ENCODE measurements at regions not wholly inside any gene's neighbourhood (a gene's known extent, or its start where the extent isn't known, plus 50 kb on each side); places are given as distances from the start of the nearest gene placed in this dataset.
"Not testable (repeated sequence)": the region's sequence is repeated elsewhere in the genome, so short reads cannot be mapped to it uniquely, and the experiment has no call there.

DNA sequence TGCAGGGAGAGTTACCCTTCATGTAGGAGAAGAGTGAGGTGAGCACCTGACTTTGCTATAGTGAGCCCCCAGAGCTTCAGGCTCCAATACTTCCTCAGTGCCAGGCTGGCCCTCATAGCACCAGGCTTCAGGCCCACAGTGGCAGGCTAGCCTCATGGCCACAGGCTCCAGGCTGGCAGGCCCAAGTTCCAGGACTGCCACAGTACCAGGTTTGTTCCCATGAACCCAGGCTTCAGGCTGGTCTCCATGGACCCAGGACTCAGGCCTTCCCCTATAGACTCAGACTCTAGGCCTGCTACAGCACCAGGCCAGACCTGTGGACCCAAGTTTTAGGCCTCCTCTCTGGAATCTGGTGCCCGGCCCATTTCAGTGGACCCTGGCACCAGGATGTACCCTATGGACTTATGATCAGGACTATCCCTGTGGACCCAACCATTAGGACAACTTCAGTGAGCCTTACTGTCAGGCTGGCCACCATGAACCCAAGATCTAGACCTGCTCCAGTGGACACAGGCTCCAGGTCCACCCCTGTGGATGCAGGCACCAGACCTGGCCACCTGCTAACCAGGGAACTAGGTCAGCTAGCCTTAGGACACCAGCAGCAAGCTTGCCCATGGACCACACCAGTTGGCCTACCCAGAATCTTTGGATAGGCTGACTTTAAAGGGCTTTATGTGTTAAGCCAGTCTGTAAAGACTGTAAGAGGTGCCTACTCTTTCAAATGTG is 658.2 kb downstream of the KLHL13 start:
- DNase-seq = no peak

DNA sequence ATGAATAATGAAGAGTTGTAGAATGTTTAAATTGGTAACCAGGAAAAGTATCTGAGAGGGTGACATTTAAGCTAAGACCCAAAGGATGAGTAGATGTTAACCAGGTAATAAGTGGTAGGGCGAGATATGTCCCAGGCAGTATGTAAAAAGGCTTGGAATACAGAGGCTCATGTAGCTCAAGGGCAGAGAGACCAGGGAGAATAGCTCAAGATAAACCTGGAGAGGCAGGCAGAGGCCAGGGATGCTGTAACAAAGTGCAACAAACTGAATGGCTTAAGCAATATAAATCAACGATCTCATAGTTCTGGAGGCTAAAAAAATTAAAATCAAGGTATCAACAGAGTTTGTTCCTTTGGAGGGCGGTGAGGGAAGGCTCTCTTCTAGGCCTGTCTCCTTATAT is 660.8 kb downstream of the KLHL13 start:
- no peak for DNase-seq

DNA sequence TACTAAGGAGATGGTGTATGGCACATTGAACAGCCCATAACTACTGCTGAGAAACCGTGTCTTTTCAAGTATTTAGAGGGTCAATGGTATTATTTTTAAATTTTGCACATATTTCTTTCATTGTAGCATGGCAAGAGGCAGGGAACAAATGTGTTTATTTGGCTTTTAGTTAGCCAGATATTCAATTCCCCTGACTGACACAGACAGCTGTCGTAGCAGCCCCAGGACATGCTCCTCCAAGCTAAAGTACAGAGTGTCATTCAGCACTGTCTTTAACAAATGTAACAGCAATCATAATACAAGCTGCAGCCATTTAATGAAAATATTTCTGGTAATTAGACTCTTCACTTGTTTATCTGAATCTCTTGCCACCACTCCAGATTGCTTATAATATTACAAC is 687.1 kb downstream of the KLHL13 start:
- DNase-seq = no peak

DNA sequence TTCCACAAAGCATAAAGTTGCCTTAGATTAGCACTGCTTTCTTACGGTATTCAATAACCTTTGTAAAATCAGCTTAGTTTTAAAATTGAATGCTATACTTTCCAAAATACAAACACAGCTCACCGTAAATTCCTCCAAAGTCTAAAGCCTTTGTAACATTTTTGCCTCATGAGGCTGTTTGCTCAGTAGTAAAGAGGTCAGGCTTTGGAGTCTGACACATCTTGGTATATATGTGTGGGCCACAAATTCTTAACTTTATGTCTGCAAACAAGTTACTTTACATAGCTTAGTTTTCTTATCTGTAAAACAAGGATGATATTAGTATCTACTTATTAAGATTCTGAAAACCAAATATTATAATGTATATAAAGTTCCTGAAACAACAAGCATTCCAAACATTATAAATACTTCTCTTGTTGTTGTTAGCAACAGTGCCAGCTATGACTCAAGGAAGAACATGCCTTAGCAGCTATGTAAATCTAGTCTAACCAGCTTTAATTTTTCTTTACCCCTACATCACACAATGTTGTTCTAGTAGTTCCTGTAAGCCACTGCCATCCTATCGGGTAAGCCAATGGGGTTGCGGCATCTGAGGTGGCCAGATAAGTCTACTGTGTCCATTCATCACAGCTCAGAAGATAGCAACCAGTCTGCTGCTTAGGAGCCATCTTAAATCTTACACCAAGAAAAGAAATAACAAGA is 709.0 kb downstream of the KLHL13 start:
- DNase-seq = no peak

DNA sequence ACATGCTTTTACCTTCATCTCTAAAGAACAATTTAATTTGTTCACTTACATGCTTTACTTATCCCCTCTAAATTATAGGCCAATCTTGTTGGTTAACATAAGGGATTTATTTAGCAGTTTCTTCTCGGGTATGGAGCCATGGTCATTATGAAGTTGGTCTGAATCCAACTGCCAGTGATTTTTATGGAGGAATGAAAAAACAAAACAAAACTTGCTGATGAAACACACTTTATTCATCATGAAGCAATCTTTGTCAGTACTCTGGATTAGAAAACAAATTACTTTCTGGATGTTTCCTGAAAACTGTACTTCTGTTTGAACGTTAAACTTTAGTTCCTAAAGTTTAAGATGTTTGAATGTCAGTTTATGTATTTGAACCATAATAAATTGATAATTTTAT is 715.8 kb downstream of the KLHL13 start:
- DNase-seq = no peak

DNA sequence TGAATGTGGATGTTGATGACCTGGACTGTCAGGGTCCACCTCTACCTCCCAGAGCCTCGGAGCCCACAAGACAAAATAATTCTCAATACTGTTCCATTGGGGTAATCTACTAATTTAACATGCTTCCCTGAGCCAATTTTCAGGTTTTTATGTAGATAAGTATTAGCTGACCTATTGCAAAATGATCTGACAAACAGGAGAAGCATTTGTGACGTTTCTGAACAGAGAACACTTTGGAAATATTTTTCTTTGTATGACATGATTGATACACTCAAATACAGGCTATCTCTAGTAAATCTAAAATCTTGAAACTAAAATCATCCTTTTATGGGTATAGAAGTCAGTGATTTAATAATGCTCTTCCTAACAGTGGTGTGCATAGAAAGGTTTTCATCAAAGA is 716.6 kb downstream of the KLHL13 start:
- no peak for DNase-seq

DNA sequence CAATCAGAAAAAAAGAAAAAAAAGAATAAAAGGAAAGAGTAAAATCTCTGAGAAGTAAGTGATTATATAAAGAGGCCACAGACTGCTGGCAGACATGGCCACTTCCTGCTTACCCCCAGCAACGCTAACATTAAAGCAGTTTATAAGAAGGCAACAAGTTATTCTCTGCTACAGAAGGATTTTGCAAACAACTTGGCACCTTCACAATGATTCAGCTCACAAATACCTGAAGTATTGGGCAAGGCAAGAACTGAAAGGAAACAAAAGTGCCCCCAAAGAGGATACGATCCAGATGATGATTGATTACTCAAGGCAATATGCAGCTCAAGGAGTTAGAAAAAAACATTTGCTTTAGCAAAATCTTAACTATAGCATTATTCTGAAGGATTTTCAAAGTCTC is 718.8 kb downstream of the KLHL13 start:
- no peak for DNase-seq

DNA sequence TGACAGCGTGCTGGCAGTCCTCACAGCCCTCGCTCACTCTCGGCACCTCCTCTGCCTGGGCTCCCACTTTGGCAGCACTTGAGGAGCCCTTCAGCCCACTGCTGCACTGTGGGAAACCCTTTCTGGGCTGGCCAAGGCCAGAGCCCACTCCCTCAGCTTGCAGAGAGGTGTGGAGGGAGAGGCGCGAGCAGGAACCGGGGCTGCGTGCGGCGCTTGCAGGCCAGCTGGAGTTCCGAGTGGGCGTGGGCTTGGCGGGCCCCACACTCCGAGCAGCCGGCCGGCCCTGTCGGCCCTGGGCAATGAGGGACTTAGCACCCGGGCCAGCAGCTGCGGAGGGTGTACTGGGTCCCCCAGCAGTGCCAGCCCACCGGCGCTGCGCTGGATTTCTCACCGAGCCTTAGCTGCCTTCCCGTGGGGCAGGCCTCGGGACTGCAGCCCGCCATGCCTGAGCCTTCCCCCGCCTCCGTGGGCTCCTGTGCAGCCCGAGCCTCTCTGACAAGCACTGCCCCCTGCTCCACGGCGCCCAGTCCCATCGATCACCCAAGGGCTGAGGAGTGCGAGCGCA is 722.0 kb downstream of the KLHL13 start:
- not testable (repeated sequence) for DNase-seq

DNA sequence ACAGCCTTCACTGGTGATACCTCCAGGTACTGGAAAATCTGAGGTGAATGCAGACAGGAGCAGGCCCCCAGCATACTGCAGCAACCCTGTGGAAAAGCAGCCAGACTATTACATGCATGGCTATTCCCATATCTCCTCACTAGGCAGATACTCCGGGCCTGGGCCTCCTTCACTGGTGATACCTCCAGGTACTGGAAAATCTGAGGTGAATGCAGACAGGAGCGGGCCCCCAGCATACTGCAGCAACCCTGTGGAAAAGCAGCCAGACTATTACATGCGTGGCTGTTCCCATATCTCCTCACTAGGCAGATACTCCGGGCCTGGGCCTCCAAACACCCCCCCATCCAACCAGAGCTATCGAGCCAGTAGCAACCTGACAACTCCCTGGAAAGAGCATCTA is 724.2 kb downstream of the KLHL13 start:
- not testable (repeated sequence) for DNase-seq

DNA sequence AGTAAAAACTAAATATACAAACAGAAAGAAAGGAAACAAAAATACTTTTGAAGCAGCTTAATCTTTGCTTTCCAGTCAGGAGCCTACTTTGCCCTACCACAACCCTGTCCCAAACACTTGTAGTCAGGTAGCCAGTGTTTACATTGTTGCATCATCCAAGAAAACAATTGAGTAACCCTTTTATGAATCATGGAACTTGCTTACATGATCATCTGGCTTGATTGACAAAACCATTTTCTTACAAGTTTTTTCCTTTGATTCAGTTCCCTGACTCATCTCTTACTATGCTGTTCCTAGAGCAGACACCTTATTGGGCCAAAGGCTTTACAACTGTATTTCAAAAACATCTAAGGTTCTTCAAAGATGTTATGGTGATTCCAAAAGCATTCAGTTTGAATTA is 740.1 kb downstream of the KLHL13 start:
- DNase-seq = no peak

DNA sequence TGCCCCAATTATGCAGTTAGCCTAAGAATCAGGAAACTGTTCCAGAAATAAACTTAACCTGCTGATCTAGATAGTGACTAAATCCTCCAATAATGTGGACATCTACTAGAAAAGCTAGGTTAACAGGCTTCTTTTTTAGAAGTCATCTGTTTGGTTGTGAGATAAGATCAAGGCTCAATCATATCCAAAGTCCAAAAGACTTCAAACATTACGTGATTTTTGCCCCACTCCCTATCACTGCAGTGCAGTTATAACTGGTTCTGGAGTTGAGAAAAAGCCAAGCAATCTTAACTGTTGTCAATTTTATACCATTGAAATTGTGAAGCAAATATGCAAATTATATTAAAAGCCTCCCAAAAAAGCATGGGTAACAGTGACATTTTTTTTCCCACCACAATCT is 781.4 kb downstream of the KLHL13 start:
- DNase-seq = no peak

DNA sequence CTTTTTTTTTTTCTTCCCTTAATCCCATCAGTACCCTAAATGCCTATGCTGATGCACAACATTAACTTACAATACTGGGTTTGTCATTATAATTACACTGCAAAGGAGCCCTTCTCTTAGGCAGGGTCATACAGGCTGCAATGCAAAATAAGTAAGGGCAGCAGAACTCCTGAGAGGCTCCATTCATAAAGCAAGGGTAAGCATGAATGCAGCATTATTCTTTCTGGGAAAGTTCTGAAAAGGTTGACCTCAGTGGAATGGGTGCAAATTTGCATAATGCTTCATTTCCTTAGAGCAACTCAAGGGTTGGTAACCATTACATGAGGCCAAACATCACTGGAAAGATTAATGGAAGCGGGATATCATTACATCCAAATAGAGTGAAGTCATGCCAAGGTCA is 789.2 kb downstream of the KLHL13 start:
- no peak for DNase-seq

DNA sequence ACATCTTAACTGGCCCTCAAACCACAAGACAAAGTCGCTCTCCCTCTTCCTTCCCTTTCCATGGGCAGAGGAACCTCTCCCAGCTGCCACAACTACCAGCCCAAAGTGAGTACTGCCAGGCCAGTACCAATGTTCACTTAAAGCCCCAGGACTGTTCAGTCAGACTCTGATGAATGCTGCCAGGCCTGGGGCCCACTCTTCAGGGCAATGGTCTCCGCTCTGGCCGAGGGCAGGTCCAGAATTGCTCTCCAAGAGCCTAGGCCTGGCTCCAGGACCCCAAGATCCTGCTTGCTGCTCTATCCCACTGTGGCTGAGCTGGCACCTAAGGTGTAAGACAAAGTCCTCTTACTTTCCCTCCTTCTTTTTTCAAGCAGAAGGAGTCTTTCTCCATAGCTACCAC is 790.9 kb downstream of the KLHL13 start:
- DNase-seq = no peak

DNA sequence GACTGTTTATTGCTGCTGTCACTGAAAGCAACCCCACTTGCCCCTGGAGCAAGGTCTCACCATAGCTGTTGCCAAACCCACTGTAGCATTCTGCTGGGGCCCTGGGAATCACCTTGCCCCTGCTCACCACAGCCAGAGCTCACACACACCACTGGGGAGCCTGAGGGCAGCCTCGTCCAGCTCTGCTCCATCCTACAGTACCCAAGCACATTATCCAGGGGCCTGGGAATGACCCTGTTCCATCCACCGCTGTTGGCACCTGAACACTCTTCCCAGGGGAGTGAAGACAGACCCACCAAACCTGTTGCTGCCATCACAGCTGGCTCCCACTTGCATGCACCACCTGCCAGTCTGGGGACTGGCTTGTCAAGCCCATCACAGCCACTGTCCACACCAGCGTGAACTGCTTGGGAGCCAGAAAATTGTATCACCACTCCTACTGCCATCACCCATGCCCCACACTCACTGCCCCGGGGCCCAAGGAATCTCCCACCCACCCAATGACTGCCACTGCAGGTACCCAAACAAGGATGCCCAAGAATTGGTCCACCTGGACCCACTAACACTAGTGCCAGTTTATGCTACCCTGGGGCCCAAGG is 811.3 kb downstream of the KLHL13 start:
- no peak for DNase-seq

DNA sequence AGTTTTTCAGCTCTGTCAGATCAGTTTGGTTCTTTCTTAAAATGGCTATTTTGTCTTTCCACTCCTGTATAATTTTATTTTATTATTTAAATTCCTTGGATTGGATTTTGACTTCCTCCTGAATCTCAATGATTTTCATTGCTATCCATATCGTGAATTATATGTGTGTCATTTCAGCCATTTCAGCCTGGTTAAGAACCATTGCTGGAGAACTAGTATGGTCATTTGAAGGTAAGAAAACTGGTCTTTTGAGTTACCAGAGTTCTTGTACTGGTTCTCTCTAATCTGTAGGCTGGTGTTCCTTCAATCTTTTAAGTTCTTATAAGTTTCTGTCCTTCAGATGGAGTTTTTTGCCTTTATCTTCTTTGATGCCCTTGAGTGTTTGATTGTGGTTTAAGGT is 815.5 kb downstream of the KLHL13 start:
- DNase-seq = no peak

DNA sequence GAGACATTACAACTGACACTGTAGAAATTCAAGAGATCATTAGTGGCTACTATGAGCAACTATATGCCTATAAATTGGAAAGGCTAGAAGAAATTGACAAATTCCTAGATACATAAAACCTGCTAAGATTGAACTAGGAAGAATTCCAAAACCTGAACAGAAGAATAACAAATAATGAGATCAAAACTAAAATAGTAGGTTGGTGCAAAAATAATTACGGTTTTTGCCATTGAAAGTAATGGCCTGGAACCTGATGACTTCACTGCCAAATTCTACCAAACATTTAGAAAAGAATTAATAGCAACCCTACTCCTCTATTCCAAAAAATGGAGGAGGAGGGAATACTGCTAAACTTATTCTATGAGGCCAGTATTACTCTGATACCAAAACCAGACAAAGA is 824.9 kb downstream of the KLHL13 start:
- no peak for DNase-seq

DNA sequence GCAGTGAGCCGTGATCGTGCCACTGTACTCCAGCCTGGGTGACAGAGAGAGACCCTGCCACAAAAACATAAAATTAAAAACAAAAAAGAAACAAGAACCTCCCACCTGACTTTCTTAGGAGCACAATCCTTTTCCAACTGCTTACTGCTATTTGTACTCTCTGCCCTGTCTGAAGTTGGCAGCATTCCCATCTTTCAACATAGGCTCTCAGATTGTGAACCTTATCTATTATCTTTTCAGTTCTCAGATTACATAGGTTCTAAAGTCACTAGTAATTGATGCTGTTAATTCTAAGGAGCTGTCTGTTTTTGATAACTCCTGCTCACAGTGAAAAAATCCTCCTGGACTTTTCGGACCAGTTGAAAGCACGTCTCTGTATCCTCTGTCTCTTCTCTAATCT is 812.2 kb upstream of the CT83 start:
- no peak for DNase-seq

Data from activated T-cell treated with anti-CD3 and anti-CD28 coated beads, Interleukin-2, amount 50 U/mL, for 48 hours (primary cell).